AG08395 (cell line): ENCODE measurements at regions not wholly inside any gene's neighbourhood (a gene's known extent, or its start where the extent isn't known, plus 50 kb on each side); places are given as distances from the start of the nearest gene placed in this dataset.

ENCODE experiments used
- DNase-seq: peaks from one replicate; pipeline ENCODE4 v3.0.0; 2012; ENCODE audit warnings: mixed read lengths, low spot score

DNA sequence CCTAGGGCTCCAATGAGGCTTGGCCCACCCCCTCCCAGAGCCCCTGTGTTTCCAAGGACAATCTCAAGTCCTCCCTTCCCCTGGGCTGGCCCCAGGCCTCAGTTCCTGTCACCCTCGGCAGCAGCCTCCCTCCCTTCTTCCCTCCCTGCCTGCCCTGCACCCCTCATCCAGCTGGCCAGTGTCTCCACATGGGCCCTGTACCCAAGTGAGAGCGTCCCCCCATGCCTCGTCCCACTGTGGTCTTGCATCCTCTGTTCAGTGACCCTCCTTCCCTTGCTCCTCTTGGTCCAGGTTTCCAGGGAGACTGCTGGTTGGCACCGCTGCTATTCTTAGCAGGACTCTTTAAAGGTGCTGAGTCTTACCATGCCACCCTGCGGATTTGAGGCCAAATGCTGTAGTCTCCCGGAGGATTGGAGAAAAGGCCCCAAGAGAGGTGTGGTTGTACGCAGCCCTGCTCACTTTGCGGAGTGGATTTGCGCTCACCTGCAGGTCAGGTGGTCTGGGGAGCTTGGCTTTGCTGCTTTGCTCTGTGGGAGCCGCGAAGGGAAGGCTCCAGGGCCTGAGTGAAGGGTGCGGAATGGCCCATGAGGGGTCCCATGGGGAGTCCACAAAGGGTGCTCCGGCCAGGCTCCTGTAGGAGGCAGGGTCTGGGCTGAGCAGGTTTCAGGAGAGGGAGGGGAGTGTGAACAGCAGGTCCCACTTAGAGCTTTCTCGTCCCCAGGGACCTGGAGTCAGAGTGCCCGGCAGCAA, 519.2 kb downstream of the TCERG1L start:
- no peak for DNase-seq

DNA sequence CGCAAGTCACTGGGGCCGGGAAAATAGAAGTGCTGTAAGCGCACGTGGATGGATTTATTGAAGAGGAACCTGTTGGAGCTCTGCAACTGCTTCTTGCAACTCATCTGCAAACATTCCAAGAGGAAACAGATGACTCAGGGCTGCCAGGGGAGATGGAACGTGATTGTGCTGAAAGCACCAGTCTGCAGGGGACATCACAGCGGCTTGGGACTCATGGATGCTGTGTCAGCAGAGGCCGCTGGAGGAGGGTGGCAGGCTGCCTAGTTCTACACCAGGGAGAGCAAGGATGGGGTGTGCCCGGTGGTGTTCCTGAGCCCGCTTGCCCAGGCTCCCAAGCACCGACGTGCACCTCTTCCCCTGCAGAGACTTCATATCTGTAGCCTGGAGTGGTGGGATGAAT, 515.7 kb downstream of the TCERG1L start:
- no peak for DNase-seq

- DNase-seq, result no peak
Observed at GRCh38 chr10:130799532-130799931, 512.0 kb downstream of the TCERG1L start.

DNA sequence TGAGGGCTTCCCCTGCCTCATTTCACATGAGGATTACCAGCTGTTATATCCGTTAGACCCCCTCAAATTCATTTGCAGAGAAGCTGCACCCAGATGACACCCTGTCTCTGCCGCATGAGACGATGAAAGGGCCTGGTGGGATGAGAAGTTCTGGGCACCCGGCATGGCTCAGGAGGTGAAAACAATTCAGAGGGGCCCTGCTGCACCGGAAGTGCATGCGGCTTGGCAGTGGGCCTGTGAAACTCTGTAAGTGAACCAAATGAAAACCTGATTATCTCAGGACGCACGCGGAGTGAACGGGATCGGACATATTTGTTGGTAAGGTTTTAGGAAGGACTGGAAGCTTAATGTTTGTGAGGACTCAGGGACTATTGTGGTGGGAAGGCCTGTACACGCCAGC, 511.2 kb downstream of the TCERG1L start:
- no peak for DNase-seq

DNA sequence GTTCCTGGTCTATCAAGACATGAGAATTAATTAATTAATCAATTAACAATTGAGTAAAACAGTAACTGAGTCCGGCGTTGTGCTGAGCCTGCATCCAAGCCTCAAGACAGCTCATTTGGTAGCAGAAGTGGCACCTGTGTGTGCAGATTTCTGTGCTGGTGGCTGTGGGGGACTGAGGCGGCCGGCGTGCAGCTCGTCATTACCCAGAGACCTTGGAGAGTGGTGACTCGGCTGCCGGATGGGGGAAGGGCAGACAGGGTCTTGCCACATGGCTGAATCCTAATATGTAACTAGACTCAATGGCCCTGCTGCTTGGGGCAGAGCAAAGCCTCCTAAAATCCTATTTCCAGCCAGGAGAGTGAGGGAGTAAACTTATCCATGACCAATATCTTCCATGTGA, 510.2 kb downstream of the TCERG1L start:
- no peak for DNase-seq

DNA sequence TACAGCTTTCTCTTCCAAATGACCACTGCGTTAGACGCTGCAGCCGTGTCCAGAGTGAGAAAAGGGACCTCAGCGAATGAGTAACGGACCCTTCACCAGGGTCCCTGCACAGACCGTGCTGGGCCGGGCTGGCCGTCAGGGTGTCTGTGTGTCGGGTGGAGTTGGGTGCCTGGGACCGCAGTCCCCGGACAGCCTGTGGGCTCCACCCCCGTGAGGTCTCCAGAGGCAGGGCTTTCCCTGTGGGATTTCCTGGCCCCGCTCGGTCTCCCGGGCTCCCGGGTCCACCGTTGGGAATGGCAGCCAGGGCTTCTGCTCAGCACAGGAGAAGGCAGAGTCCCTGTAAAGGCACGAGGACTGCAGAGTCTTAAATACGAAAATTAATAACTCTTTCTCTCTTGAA, 509.7 kb downstream of the TCERG1L start:
- DNase-seq, result no peak

- DNase-seq, result no peak
Observed at GRCh38 chr10:130802301-130802700, 509.2 kb downstream of the TCERG1L start.

GRCh38 chr10:130804281-130804680, 507.2 kb downstream of the TCERG1L start:
- DNase-seq, result no peak

GRCh38 chr10:130804778-130805634, 506.5 kb downstream of the TCERG1L start:
- DNase-seq, result no peak

DNA sequence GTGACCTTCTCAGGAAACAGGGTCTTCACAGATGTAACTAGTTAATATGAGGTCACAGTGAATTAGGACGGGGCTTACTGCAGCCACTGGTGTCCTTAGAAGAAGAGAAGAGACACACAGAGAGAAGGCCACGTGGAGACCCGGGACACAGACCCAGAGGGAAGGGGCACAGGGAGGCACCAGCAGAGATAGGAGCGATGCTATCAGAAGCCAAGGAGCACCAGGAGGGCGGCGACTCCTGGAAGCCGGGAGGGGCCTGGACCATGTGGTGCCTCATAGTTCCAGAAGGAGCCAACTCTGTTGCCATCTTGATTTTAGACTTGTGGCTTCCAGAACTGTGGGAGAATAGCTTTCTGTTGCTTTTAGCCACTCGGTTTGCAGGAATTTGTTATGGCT, 505.9 kb downstream of the TCERG1L start:
- DNase-seq, result no peak

DNA sequence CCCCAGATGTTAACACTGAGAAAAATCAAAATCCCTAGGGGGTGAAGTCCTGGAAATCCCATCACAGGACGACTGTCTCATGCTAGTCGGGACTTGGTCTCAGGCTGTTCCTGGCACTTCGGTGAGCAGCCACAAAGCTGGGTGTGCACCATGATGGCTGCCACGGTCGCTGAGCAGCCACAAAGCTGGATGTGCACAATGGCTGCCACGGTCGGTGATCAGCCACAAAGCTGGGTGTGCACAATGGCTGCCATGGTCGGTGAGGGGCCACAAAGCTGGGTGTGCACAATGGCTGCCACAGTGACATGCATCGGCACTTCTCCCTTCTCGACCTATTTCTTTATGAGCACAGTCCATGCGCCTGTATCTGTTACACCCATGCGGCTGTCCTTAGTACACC, 505.1 kb downstream of the TCERG1L start:
- DNase-seq, result no peak

- no peak for DNase-seq
Observed at GRCh38 chr10:130807096-130807495, 504.4 kb downstream of the TCERG1L start.

GRCh38 chr10:130807721-130808120, 503.8 kb downstream of the TCERG1L start:
- no peak for DNase-seq

DNA sequence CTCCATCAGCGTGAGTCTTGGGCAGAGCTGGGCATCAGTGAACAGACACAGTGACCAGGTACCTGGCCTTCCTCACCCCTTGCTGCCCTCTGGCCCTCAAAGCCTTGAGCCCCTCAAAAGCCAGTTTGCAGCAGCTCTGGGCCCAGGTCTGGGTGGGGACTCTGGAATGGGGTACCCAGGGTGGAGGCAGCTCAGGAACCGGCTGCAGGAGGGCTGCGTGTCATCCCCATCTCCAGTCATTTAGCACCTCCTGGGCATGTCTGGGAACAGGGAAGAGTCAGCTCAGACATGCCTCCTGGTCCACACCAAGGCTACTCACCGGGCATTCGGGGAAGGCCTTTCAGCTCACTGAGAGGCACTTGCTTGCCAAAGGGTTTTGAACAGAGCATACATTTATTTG, 503.3 kb downstream of the TCERG1L start:
- no peak for DNase-seq

DNA sequence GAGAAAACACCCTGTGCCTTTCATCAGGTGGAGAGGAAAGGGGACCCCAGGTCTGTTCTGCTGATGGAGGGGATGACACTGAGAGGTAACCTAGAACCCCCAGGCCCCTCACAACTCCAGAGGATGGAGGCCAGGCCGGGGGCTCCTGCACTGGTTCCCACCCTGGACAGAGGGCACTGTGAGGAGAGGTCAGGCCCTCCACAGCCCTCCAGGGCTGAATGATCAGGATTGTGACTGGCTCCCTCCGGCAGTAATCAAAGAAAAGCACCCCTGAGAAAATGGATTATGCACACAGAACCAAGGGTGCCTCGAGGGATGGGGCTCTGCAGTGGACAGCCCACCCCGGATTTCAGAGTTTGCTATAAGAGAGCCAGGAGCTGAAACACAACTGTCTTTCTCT, 502.8 kb downstream of the TCERG1L start:
- no peak for DNase-seq

DNA sequence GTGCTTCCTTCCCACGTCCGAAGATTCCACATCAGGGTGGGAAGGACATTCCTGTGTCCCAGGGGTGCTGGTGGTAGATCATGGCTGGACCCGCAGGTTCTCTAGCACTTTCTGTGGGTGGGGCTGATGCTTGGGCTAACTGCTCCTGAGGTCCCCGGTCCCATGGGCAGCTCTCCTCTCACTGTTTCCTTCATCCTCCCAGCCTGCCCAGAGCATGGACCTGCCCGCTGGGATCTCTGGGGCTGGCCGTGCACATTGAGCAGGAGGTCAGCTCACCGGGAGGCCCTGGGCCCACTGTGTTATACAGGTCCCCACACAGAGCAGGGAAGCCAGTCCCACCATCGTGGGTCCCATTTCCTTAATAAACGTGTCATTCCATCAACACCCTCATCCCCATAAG, 502.3 kb downstream of the TCERG1L start:
- DNase-seq, result no peak

- DNase-seq, result no peak
Observed at GRCh38 chr10:130809761-130810515, 501.6 kb downstream of the TCERG1L start.

DNA sequence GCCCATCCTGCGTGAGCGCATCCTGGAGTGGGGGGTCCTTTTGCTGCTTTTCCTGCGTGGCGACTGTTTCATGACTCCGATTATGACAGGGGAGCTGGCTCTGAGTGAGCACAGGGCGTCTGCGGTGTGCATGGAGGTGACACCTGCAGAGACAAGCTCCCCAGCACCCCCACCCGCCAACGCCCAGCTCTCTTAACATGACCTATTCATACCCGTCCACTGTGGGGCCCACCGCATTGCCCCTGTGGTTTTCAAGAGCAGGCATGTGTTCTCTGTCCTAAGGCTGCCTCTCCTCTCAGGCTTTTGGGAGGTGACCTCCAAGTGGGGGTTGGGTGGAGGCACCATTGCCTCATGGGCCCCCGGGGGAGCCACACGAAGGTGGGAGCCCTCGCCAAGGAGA, 500.7 kb downstream of the TCERG1L start:
- DNase-seq, result no peak

DNA sequence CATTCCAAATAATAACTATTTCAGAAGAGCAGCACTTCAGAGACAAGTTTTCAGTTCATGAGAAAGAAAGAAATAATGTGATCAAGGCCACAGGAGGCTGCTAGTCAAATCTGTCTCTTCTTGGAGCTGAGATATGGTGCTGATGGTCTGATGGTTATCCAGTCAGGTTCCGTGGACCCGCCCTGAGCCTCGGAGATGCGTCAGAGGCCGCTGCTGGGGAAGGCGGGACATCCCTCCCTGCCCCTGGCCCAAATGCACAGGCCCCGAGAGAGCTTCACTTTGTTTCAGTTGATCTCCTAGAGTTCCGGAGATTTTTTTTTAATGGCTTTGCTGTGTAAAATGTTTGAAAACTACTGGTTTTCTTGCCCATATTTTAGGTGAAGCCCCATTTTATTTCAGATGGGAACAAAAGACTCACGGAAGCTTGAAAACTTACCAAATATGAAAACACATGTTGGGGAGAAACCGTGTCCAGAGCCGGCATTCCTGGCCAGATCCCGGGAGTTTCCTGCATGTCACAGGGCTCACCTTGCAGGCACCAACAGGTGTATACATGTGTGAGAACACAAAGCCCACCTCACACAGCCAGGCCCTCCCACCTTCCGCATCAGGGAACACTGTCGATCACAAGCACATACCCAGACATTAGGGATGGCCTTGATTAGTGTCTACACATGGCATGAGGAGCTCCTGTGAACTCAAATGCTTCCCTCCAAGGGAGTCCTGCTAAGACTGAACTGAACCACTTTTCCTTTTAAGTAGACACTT, 499.0 kb downstream of the TCERG1L start:
- DNase-seq, result no peak

- no peak for DNase-seq
Observed at GRCh38 chr10:130814610-130815009, 496.9 kb downstream of the TCERG1L start.

DNA sequence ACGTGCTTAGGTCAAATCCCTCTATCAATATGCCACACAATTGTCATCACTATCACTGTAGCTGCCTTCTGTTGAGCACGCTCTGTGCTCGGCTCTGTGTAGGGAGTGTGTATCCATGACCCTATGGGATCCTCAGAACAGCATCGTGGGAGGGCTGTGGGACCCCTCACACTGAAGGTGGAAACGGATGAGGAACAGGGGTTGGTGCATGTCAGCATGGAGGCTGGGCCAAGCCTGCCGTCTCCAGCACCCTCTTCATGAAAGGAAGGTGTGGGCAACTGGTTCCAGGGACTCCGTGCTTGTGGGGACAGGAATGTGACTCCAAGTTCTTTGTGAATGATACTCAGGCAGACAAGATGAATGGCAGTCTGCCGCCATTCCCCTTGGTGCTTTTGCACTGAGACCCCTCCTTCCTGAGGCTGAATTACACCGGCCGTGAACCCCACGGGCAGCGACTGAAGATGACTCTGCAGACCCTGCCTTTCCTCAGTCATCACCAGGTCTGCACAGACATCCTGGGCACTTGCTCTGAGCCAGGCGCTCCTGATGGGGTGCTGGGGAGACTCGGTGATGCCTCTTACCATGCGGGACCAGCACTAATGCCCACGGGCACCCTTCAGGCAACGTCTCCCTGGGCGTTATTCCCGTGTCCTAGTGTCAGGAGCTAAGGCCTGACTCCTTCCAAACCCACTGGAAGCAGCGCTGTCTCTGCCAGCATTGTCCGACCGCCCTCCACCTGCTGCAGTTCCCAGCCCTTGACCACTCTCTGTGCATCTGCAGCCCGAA, 495.2 kb downstream of the TCERG1L start:
- no peak for DNase-seq
